Pons (tissue), 1 donor: ENCODE measurements at regions not wholly inside any gene's neighbourhood (a gene's known extent, or its start where the extent isn't known, plus 50 kb on each side); places are given as distances from the start of the nearest gene placed in this dataset.
A peak's percentile ranks its signal among the peaks of the same experiment; 100 is the strongest.
"Not testable (repeated sequence)": the region's sequence is repeated elsewhere in the genome, so short reads cannot be mapped to it uniquely, and the experiment has no call there.

Experiments
- DNase-seq: peaks from one replicate; pipeline ENCODE4 v3.0.0-alpha.2; 2016; ENCODE audit warnings: low spot score

- DNase-seq: peak; percentile 67
Measured at GRCh38 chr2:216989340-216990129, 129.7 kb upstream of the TNP1 start.

GRCh38 chr2:216987252-216987821, 127.5 kb upstream of the TNP1 start:
- DNase-seq: no peak

GRCh38 chr2:216985658-216986141, 125.8 kb upstream of the TNP1 start:
- DNase-seq: no peak

- no peak for DNase-seq
Measured at GRCh38 chr2:216984937-216985336, 125.1 kb upstream of the TNP1 start.

- not testable (repeated sequence) for DNase-seq
Measured at GRCh38 chr2:216981951-216982350, 122.1 kb upstream of the TNP1 start.

GRCh38 chr2:216980510-216980909, 120.6 kb upstream of the TNP1 start:
- not testable (repeated sequence) for DNase-seq

GRCh38 chr2:216974321-216975302, 114.7 kb upstream of the TNP1 start:
- DNase-seq: no peak

GRCh38 chr2:216971593-216971992, 111.7 kb upstream of the TNP1 start:
- DNase-seq: no peak

- DNase-seq: peak; percentile 45
Measured at GRCh38 chr2:216970359-216970915, 110.6 kb upstream of the TNP1 start.

- DNase-seq: no peak
Measured at GRCh38 chr2:216967889-216968288, 108.0 kb upstream of the TNP1 start.

- no peak for DNase-seq
Measured at GRCh38 chr2:216960671-216961268, 100.9 kb upstream of the TNP1 start.

GRCh38 chr2:216959433-216959832, 99.6 kb upstream of the TNP1 start:
- no peak for DNase-seq

GRCh38 chr2:216956820-216957493, 97.1 kb upstream of the TNP1 start:
- no peak for DNase-seq

GRCh38 chr2:216951171-216951570, 91.3 kb upstream of the TNP1 start:
- no peak for DNase-seq

- DNase-seq: no peak
Measured at GRCh38 chr2:216950547-216950946, 90.7 kb upstream of the TNP1 start.

- DNase-seq: no peak
Measured at GRCh38 chr2:216949700-216950413, 90.0 kb upstream of the TNP1 start.

- DNase-seq: no peak
Measured at GRCh38 chr2:216947055-216947454, 87.2 kb upstream of the TNP1 start.

GRCh38 chr2:216944733-216945132, 84.9 kb upstream of the TNP1 start:
- DNase-seq: no peak

- DNase-seq: no peak
Measured at GRCh38 chr2:216943109-216943508, 83.2 kb upstream of the TNP1 start.

- DNase-seq: no peak
Measured at GRCh38 chr2:216942465-216942864, 82.6 kb upstream of the TNP1 start.
